ENCODE measurements at regions not wholly inside any gene's neighbourhood (a gene's known extent, or its start where the extent isn't known, plus 50 kb on each side); places are given as distances from the start of the nearest gene placed in this dataset.

DNA sequence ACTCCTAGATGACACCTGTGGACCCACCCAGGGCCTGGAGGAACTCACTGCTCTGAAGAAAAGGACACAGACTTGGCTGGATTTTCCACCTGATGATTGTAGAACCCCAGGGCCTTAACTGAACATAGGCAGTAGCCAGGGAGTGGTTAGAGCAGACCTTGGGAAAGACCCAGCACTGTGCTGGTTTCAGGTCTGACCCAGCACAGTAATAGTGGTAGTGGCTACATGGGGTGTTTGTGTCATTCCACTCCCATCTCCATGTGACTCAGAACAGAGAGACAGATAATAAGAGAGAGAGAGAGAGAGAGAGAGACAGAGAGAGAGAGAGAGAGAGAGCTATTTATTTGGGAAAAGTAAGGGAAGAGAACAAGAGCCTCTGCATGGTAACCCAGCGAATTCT, 239.1 kb upstream of the MEOX2 start:
- no peak overlapping the region for H3K27ac ChIP-seq (replicated peaks)
- no peaks in the 10 kb centered on the region for H3K36me3 ChIP-seq
- TF ChIP-seq, protein P1, sequence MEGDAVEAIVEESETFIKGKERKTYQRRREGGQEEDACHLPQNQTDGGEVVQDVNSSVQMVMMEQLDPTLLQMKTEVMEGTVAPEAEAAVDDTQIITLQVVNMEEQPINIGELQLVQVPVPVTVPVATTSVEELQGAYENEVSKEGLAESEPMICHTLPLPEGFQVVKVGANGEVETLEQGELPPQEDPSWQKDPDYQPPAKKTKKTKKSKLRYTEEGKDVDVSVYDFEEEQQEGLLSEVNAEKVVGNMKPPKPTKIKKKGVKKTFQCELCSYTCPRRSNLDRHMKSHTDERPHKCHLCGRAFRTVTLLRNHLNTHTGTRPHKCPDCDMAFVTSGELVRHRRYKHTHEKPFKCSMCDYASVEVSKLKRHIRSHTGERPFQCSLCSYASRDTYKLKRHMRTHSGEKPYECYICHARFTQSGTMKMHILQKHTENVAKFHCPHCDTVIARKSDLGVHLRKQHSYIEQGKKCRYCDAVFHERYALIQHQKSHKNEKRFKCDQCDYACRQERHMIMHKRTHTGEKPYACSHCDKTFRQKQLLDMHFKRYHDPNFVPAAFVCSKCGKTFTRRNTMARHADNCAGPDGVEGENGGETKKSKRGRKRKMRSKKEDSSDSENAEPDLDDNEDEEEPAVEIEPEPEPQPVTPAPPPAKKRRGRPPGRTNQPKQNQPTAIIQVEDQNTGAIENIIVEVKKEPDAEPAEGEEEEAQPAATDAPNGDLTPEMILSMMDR (IDR thresholded peaks at IDR 0.05; ENCODE audit: borderline replicate concordance): no peak
- H3K9me3 ChIP-seq (replicated peaks): peaks cover 46% of the 10 kb centered on the region
- intact Hi-C loops (cut with micrococcal nuclease): no loop called here
- H3K4me3 ChIP-seq: no peak overlapping the region
- H3K27me3 ChIP-seq (ENCODE audit: low read depth): no peaks in the 10 kb centered on the region
- H3K4me1 ChIP-seq: no peaks in the 10 kb centered on the region
- no peak for DNase-seq

DNA sequence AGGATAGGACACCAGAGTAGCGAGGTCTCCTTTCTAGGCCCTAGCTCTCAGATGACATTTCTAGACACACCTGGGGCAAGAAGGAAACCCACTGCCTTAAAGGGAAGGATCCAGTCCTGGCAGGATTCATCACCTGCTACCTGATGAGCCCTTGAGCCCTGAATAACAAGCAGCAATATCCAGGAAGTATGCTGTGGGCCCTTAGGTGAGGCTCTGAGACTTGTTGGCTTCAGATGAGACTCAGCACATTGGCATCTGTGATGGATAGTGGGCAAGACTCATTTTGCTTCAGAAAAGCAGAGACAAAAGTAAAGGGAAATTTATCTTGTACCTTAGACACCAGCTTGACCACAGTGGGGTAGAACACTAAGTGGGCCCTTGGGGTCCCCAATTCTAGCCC, 238.4 kb upstream of the MEOX2 start:
- H3K36me3 ChIP-seq: no peaks in the 10 kb centered on the region
- no peaks in the 10 kb centered on the region for H3K27me3 ChIP-seq (ENCODE audit: low read depth)
- H3K9me3 ChIP-seq (replicated peaks): peaks cover 46% of the 10 kb centered on the region
- DNase-seq: no peak
- H3K4me1 ChIP-seq: no peaks in the 10 kb centered on the region
- no peak overlapping the region for H3K27ac ChIP-seq (replicated peaks)
- TF ChIP-seq, protein P1 (IDR thresholded peaks at IDR 0.05; ENCODE audit: borderline replicate concordance): no peak
- no peak overlapping the region for H3K4me3 ChIP-seq
- intact Hi-C loops (cut with micrococcal nuclease): no loop called here

DNA sequence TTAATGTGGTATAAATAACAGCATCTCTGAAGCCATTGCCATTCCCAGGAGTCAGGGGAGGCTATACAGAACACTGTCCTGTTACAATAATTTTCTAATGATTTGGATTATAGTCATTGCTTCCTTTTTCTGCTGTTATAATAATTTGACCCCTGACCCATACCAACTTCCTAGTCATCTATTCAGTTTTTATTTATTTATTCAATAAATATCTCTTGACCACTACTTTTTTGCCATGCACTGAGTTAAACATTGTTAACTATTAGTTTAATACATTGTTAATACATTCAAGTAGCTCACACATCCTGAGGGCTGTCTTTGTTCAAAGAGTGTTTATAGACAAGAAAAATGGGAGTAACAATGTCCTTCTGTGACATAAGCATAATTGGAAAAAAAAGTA, 235.5 kb upstream of the MEOX2 start:
- H3K27me3 ChIP-seq (ENCODE audit: low read depth): no peaks in the 10 kb centered on the region
- no peaks in the 10 kb centered on the region for H3K36me3 ChIP-seq
- H3K27ac ChIP-seq (replicated peaks): no peak overlapping the region
- H3K9me3 ChIP-seq (replicated peaks): peaks cover 28% of the 10 kb centered on the region
- no peak overlapping the region for H3K4me3 ChIP-seq
- intact Hi-C loops (cut with micrococcal nuclease): no loop called here
- TF ChIP-seq, protein P1 (IDR thresholded peaks at IDR 0.05; ENCODE audit: borderline replicate concordance): no peak
- DNase-seq: no peak
- H3K4me1 ChIP-seq: no peaks in the 10 kb centered on the region

DNA sequence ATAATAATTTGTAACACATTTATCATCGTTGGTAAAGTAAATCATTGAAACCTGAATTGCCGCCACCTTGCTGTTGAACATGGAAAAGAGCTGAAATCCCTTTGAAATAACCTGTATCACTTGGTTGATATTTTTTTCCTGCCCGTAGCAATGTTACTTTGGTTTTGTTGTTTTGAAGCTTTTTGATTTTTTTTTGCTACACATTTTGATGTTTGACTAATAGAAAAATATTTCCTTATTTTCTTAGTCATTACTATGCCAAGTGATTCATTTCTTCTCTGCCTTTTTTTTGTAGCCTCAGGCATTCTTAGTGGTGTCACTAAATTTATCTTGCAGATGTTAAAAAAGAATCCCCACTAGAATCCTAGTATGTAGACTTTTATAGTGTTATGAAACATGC, 235.1 kb upstream of the MEOX2 start:
- Histone ChIP-seq H3K4me1 (no peaks in the 10 kb centered on the region), H3K9me3 (replicated peaks) (peaks cover 24% of the 10 kb centered on the region), H3K27ac (replicated peaks) (no peak overlapping the region), H3K4me3 (no peak overlapping the region), H3K27me3 (ENCODE audit: low read depth) (no peaks in the 10 kb centered on the region), H3K36me3 (no peaks in the 10 kb centered on the region)
- intact Hi-C loops (cut with micrococcal nuclease): no loop called here
- TF ChIP-seq, protein P1 (IDR thresholded peaks at IDR 0.05; ENCODE audit: borderline replicate concordance): no peak
- no peak for DNase-seq

DNA sequence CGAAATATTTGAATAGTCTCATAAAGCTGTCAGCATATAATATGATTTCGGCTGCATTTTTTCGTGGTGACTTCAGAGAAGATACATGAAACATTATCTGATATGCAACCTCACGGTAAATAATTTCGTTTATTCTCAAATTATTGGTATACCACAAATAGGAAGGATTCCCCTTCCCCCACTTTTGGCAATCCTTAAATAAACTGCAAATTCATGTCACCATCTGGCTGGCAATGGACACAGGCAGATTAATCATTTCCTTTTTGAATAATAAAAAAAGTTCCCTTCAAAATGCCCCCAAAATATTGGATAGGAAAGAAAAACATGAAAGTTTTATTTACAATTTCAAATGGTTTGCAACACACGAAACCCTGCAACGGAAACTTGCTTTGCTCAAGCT, 234.5 kb upstream of the MEOX2 start:
- no peaks in the 10 kb centered on the region for H3K27me3 ChIP-seq (ENCODE audit: low read depth)
- TF ChIP-seq, protein P1 (IDR thresholded peaks at IDR 0.05; ENCODE audit: borderline replicate concordance): no peak

More for the DNA sequence above, 234.5 kb upstream of the MEOX2 start:
- Histone ChIP-seq H3K9me3 (replicated peaks) (peaks cover 19% of the 10 kb centered on the region), H3K27ac (replicated peaks) (no peak overlapping the region), H3K4me1 (no peaks in the 10 kb centered on the region), H3K4me3 (no peak overlapping the region), H3K36me3 (no peaks in the 10 kb centered on the region)
- DNase-seq: no peak
- intact Hi-C loops (cut with micrococcal nuclease): no loop called here
